H9 (cell line): ENCODE measurements at regions not wholly inside any gene's neighbourhood (a gene's known extent, or its start where the extent isn't known, plus 50 kb on each side); places are given as distances from the start of the nearest gene placed in this dataset.

Experiments
- DNase-seq: peaks from one replicate; pipeline ENCODE4 v3.0.0-alpha.2; 2017
- H2AFZ ChIP-seq: one replicate; pipeline ENCODE4 v1.6.1; 2013; ENCODE audit warnings: mild to moderate bottlenecking, low read length, control low read depth, moderate library complexity
- H2AK5ac ChIP-seq: 2 replicates; pipeline ENCODE4 v1.6.1; 2013; ENCODE audit warnings: low read length, control low read depth, mixed read lengths; ENCODE audit not compliant: insufficient read length
- H2BK120ac ChIP-seq: one replicate; pipeline ENCODE4 v1.6.1; 2013; ENCODE audit warnings: low read depth, mild to moderate bottlenecking, low read length, control low read depth, inconsistent platforms; ENCODE audit not compliant: poor library complexity, severe bottlenecking
- H2BK12ac ChIP-seq: 2 replicates; pipeline ENCODE4 v1.6.1; 2013; ENCODE audit warnings: low read length, control low read depth, mixed read lengths, low read depth; ENCODE audit not compliant: insufficient read length
- H2BK15ac ChIP-seq: 2 replicates; pipeline ENCODE4 v1.6.1; 2013; ENCODE audit warnings: low read depth, low read length, control low read depth
- H2BK20ac ChIP-seq: one replicate; pipeline ENCODE4 v1.6.1; 2013; ENCODE audit warnings: low read depth, mild to moderate bottlenecking, low read length, control low read depth, inconsistent platforms; ENCODE audit not compliant: poor library complexity, severe bottlenecking
- H2BK5ac ChIP-seq: 2 replicates; pipeline ENCODE4 v1.6.1; 2013; ENCODE audit warnings: low read length, control low read depth, mixed read lengths; ENCODE audit not compliant: insufficient read length
- H3K14ac ChIP-seq: 2 replicates; pipeline ENCODE4 v1.6.1; 2013; ENCODE audit warnings: low read length, control low read depth; ENCODE audit not compliant: insufficient read depth
- H3K18ac ChIP-seq: 2 replicates; pipeline ENCODE4 v1.6.1; 2013; ENCODE audit warnings: low read depth, mild to moderate bottlenecking, mixed read lengths, low read length, control low read depth; ENCODE audit not compliant: insufficient read length
- H3K23ac ChIP-seq: 2 replicates; pipeline ENCODE4 v1.6.1; 2013; ENCODE audit warnings: low read length, control low read depth, mixed read lengths, low read depth; ENCODE audit not compliant: insufficient read length
- H3K23me2 ChIP-seq: 2 replicates; pipeline ENCODE4 v1.6.1; 2013; ENCODE audit warnings: low read depth, mild to moderate bottlenecking, mixed read lengths, low read length, control low read depth; ENCODE audit not compliant: insufficient read length, poor library complexity, severe bottlenecking
- H3K27ac ChIP-seq: 2 replicates; pipeline ENCODE4 v1.5.1; 2013; ENCODE audit warnings: low read length, control low read depth, mixed read lengths, low read depth; ENCODE audit not compliant: insufficient read length
- H3K27me3 ChIP-seq: 2 replicates; pipeline ENCODE4 v1.6.1; 2013; ENCODE audit warnings: low read length, control low read depth, inconsistent platforms; ENCODE audit not compliant: insufficient read depth
- H3K4ac ChIP-seq: 2 replicates; pipeline ENCODE4 v1.6.1; 2013; ENCODE audit warnings: low read depth, mild to moderate bottlenecking, control low read depth, inconsistent platforms, low read length, moderate library complexity
- H3K4me1 ChIP-seq: 2 replicates; pipeline ENCODE4 v1.6.1; 2013; ENCODE audit warnings: low read length, control low read depth, inconsistent platforms; ENCODE audit not compliant: insufficient read depth
- H3K4me2 ChIP-seq: 2 replicates; pipeline ENCODE4 v1.6.1; 2013; ENCODE audit warnings: low read length, control low read depth, mixed read lengths; ENCODE audit not compliant: insufficient read length, insufficient read depth
- H3K56ac ChIP-seq: 2 replicates; pipeline ENCODE4 v1.6.1; 2013; ENCODE audit warnings: low read depth, mild to moderate bottlenecking, mixed read lengths, low read length, control low read depth; ENCODE audit not compliant: insufficient read length
- H3K79me1 ChIP-seq: 2 replicates; pipeline ENCODE4 v1.6.1; 2013; ENCODE audit warnings: low read depth, mild to moderate bottlenecking, moderate library complexity, low read length, control low read depth, inconsistent platforms; ENCODE audit not compliant: insufficient read depth, poor library complexity, severe bottlenecking
- H3K79me2 ChIP-seq: 2 replicates; pipeline ENCODE4 v1.6.1; 2013; ENCODE audit warnings: low read length, control low read depth, inconsistent platforms; ENCODE audit not compliant: insufficient read depth
- H3K9ac ChIP-seq: 2 replicates; pipeline ENCODE4 v1.6.1; 2013; ENCODE audit warnings: low read length, control low read depth, mixed read lengths; ENCODE audit not compliant: insufficient read length; ENCODE audit errors: extremely low read depth
- H3K9me3 ChIP-seq: one replicate; pipeline ENCODE4 v1.6.1; 2013; ENCODE audit warnings: low read depth, low read length, inconsistent platforms; ENCODE audit not compliant: control insufficient read depth
- H3T11ph ChIP-seq: one replicate; pipeline ENCODE4 v1.6.1; 2013; ENCODE audit warnings: mild to moderate bottlenecking, low read length, control low read depth, inconsistent platforms
- H4K20me1 ChIP-seq: one replicate; pipeline ENCODE4 v1.6.1; 2013; ENCODE audit not compliant: control insufficient read depth, insufficient read length, insufficient read depth
- H4K5ac ChIP-seq: 2 replicates; pipeline ENCODE4 v1.6.1; 2013; ENCODE audit warnings: low read depth, mild to moderate bottlenecking, mixed read lengths, low read length, control low read depth; ENCODE audit not compliant: insufficient read length
- H4K8ac ChIP-seq: replicated peaks from 2 replicates; pipeline ENCODE4 v1.6.1; 2013; ENCODE audit warnings: low read length, control low read depth, mixed read lengths, low read depth; ENCODE audit not compliant: insufficient read length
- H4K91ac ChIP-seq: 2 replicates; pipeline ENCODE4 v1.6.1; 2013; ENCODE audit warnings: low read depth, mild to moderate bottlenecking, moderate library complexity, mixed read lengths, low read length, control low read depth; ENCODE audit not compliant: insufficient read length
- H3K27ac Mint-ChIP-seq, 3 experiments: 2 replicates in 2 of 3; 3 replicates in 1 of 3; pipeline ENCODE4 v1.8.0; 2020 to 2021; ENCODE audit warnings: mixed read lengths in 3 of 3, mild to moderate bottlenecking in 1 of 3, moderate library complexity in 1 of 3
- H3K27me3 Mint-ChIP-seq: 2 replicates; pipeline ENCODE4 v1.8.0; 2021; ENCODE audit warnings: low read depth, mild to moderate bottlenecking, moderate library complexity, mixed read lengths
- H3K36me3 Mint-ChIP-seq, 3 experiments: 2 replicates in 2 of 3; 3 replicates in 1 of 3; pipeline ENCODE4 v1.8.0; 2020 to 2021; ENCODE audit warnings: low read depth in 3 of 3, mixed read lengths in 3 of 3; ENCODE audit not compliant: insufficient read depth in 1 of 3
- H3K4me1 Mint-ChIP-seq, 2 experiments: 2 replicates each; pipeline ENCODE4 v1.8.0; 2020; ENCODE audit warnings: mixed read lengths in 2 of 2
- H3K4me3 Mint-ChIP-seq, 2 experiments: 2 replicates in 1 of 2; 3 replicates in 1 of 2; pipeline ENCODE4 v1.8.0; 2020 to 2021; ENCODE audit warnings: mild to moderate bottlenecking in 2 of 2, mixed read lengths in 2 of 2, moderate library complexity in 1 of 2
- H3K9me3 Mint-ChIP-seq, 2 experiments: 2 replicates in 1 of 2; 3 replicates in 1 of 2; pipeline ENCODE4 v1.8.0; 2020; ENCODE audit warnings: mild to moderate bottlenecking in 2 of 2, mixed read lengths in 2 of 2, moderate library complexity in 1 of 2
- WGBS: extraction: QIAGEN DNeasy Blood & Tissue Kit; methylation state at CpG from one replicate; pipeline ENCODE4 v1.1.7; 2013; ENCODE audit warnings: missing lambda C conversion rate, low lambda C conversion rate, mixed read lengths; ENCODE audit not compliant: insufficient read length; ENCODE audit errors: extremely low coverage; 5-methylcytosine and 5-hydroxymethylcytosine counted together
- TF ChIP-seq, protein P1 (sequence below): fragments of 200-600 bp; sonication (generic); conservative IDR thresholded peaks from 3 replicates; pipeline ENCODE4 v1.8.0; 2021; ENCODE audit warnings: antibody characterized with exemption, mild to moderate bottlenecking

DNA sequence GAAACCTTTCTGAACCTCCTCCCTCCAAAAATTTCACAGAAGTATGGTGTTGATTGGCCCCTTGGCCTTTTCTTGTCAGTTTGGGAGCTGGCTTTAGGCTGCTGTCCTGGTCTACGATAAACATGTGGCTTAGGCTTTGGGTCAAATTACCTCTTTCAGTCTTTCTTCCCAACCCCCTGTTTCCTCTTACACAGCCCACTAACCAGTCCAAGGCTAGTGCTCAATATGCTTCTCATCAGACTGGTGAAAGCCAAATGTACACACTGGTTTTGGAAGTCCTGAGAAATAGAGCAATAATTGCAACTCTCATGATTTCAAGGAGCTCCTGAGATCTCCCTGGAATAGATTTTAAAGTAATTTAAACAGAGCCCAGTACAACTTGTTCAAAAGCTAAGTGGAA, 933.7 kb upstream of the GJE1 start:
- Histone ChIP-seq H4K91ac (no peak overlapping the region), H3K23ac (no peak overlapping the region), H2BK20ac (no peak overlapping the region), H3K56ac (no peak overlapping the region), H4K20me1 (no peaks in the 10 kb centered on the region), H2AFZ (no peak overlapping the region), H2BK15ac (no peak overlapping the region), H2BK5ac (no peak overlapping the region), H3K79me1 (no peaks in the 10 kb centered on the region), H3T11ph (no peak overlapping the region), H3K27ac (no peak overlapping the region), H3K18ac (no peak overlapping the region), H2AK5ac (no peak overlapping the region), H4K5ac (no peak overlapping the region), H2BK120ac (no peak overlapping the region), H3K4me2 (no peak overlapping the region), H4K8ac (no peak overlapping the region), H2BK12ac (no peak overlapping the region), H3K9ac (no peak overlapping the region), H3K79me2 (no peaks in the 10 kb centered on the region), H3K14ac (no peak overlapping the region), H3K4ac (no peak overlapping the region), H3K27me3 (no peaks in the 10 kb centered on the region), H3K4me1 (no peaks in the 10 kb centered on the region), H3K9me3 (no peaks in the 10 kb centered on the region), H3K23me2 (no peaks in the 10 kb centered on the region)
- Mint-ChIP-seq H3K36me3 (peaks cover 3 to 19% (median 5%) of the 10 kb centered on the region in 3 experiments; a peak in 4 of 7 replicates), H3K27ac (no peak overlapping the region), H3K4me3 (no peak overlapping the region), H3K9me3 (peaks cover 8 to 9% of the 10 kb centered on the region in 2 experiments), H3K4me1 (peaks cover 0 to 3% of the 10 kb centered on the region in 2 experiments; a peak in 2 of 4 replicates), H3K27me3 (no peaks in the 10 kb centered on the region)
- TF ChIP-seq, protein P1, sequence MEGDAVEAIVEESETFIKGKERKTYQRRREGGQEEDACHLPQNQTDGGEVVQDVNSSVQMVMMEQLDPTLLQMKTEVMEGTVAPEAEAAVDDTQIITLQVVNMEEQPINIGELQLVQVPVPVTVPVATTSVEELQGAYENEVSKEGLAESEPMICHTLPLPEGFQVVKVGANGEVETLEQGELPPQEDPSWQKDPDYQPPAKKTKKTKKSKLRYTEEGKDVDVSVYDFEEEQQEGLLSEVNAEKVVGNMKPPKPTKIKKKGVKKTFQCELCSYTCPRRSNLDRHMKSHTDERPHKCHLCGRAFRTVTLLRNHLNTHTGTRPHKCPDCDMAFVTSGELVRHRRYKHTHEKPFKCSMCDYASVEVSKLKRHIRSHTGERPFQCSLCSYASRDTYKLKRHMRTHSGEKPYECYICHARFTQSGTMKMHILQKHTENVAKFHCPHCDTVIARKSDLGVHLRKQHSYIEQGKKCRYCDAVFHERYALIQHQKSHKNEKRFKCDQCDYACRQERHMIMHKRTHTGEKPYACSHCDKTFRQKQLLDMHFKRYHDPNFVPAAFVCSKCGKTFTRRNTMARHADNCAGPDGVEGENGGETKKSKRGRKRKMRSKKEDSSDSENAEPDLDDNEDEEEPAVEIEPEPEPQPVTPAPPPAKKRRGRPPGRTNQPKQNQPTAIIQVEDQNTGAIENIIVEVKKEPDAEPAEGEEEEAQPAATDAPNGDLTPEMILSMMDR, result no peak
- no CpG with 5 or more reads among the region's 1 CpG for WGBS
- no peak for DNase-seq
